ENCODE measurements at regions not wholly inside any gene's neighbourhood (a gene's known extent, or its start where the extent isn't known, plus 50 kb on each side); places are given as distances from the start of the nearest gene placed in this dataset.

DNA sequence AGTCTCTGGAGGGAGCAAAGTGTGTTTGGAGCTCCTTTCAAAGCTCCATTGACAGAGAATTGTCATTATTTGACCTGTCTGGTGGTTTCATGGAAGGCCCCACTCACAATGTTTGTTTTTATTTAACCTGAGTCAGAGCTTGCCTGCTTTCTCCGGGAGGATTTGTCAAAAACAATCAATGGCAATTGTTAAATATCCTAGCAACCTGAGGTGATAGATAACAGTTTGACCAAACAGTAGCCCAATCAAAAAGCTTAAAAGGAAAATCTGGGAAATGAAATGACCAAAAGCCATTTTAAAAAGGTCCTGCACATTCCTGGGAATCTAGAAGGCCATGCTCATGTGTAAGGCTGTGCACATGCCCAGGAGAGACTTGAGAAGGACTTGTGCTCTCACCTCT, 177.2 kb upstream of the POC5 start:
- DNase-seq (ENCODE audit: low spot score), result no peak

DNA sequence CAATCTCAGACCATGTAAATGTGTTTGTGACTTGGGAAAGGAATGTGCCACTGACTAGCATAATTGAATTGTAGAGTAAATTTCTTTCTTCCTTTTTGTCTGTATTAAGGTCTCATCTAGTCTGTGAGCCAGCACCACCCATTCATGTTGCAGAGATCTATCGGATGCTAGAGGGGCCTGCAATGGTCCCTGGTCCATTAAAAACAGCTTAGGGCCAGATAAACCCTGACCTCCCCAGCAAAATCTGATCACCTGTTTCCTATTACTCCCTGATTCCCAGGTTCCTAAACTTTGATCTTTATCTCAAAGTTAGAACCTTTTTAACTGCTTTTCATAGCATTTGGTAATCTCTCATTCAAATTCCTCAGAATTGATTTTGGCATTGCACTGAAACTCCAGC, 174.5 kb upstream of the POC5 start:
- no peak for DNase-seq (ENCODE audit: low spot score)
- 67% methylated on average over 1 of the region's 1 CpG for WGBS
- intact Hi-C loops (cut with DNase I), result no loop called here

More for the DNA sequence above, 177.2 kb upstream of the POC5 start:
- Histone ChIP-seq H3K27me3 (replicated peaks; ENCODE audit: insufficient read depth) (no peaks in the 10 kb centered on the region), H3K27ac (no peak overlapping the region), H3K36me3 (no peaks in the 10 kb centered on the region), H3K9me3 (no peaks in the 10 kb centered on the region), H3K4me3 (no peak overlapping the region), H3K4me1 (replicated peaks) (no peaks in the 10 kb centered on the region)
- no peak for TF ChIP-seq POLR2AphosphoS5 (IDR thresholded peaks at IDR 0.05)
- TF ChIP-seq, protein P1, sequence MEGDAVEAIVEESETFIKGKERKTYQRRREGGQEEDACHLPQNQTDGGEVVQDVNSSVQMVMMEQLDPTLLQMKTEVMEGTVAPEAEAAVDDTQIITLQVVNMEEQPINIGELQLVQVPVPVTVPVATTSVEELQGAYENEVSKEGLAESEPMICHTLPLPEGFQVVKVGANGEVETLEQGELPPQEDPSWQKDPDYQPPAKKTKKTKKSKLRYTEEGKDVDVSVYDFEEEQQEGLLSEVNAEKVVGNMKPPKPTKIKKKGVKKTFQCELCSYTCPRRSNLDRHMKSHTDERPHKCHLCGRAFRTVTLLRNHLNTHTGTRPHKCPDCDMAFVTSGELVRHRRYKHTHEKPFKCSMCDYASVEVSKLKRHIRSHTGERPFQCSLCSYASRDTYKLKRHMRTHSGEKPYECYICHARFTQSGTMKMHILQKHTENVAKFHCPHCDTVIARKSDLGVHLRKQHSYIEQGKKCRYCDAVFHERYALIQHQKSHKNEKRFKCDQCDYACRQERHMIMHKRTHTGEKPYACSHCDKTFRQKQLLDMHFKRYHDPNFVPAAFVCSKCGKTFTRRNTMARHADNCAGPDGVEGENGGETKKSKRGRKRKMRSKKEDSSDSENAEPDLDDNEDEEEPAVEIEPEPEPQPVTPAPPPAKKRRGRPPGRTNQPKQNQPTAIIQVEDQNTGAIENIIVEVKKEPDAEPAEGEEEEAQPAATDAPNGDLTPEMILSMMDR (IDR thresholded peaks at IDR 0.05), result no peak
- TF ChIP-seq POLR2A (IDR thresholded peaks at IDR 0.05), result no peak
- intact Hi-C loops (cut with DNase I), result no loop called here
- 50% methylated on average over 1 of the region's 1 CpG for WGBS

DNA sequence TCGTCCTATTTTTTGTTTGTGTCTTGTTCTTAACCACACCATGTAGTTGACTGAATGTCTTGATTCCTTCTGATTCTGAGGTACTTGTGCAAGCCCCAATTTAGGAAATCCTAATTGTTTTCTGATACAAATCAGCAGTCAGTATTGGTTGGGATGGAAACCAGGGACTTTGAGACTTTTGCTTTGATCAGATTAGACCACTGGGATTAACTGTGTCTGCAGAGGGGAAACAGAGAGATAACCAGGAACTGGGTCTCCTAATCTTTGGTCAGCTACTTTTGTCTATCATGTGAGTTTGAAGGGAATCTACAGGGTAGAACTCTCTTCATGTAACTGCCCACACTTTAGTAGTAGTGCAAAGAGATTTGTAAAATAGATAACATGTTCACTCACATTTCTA, 173.8 kb upstream of the POC5 start:
- 95% methylated on average over 1 of the region's 1 CpG for WGBS
- Histone ChIP-seq H3K27ac (no peak overlapping the region), H3K4me1 (replicated peaks) (no peaks in the 10 kb centered on the region), H3K36me3 (no peaks in the 10 kb centered on the region), H3K27me3 (replicated peaks; ENCODE audit: insufficient read depth) (no peaks in the 10 kb centered on the region), H3K4me3 (no peak overlapping the region), H3K9me3 (no peaks in the 10 kb centered on the region)
- TF ChIP-seq POLR2AphosphoS5 (IDR thresholded peaks at IDR 0.05), result no peak
- TF ChIP-seq, protein P1 (IDR thresholded peaks at IDR 0.05), result no peak
- TF ChIP-seq POLR2A (IDR thresholded peaks at IDR 0.05), result no peak
- DNase-seq (ENCODE audit: low spot score), result no peak
- intact Hi-C loops (cut with DNase I), result no loop called here

More for the DNA sequence above, 174.5 kb upstream of the POC5 start:
- Histone ChIP-seq H3K9me3 (no peaks in the 10 kb centered on the region), H3K4me3 (no peak overlapping the region), H3K4me1 (replicated peaks) (no peaks in the 10 kb centered on the region), H3K27me3 (replicated peaks; ENCODE audit: insufficient read depth) (no peaks in the 10 kb centered on the region), H3K36me3 (no peaks in the 10 kb centered on the region), H3K27ac (no peak overlapping the region)
- TF ChIP-seq, protein P1 (IDR thresholded peaks at IDR 0.05), result no peak
- TF ChIP-seq POLR2A (IDR thresholded peaks at IDR 0.05), result no peak
- TF ChIP-seq POLR2AphosphoS5 (IDR thresholded peaks at IDR 0.05), result no peak

DNA sequence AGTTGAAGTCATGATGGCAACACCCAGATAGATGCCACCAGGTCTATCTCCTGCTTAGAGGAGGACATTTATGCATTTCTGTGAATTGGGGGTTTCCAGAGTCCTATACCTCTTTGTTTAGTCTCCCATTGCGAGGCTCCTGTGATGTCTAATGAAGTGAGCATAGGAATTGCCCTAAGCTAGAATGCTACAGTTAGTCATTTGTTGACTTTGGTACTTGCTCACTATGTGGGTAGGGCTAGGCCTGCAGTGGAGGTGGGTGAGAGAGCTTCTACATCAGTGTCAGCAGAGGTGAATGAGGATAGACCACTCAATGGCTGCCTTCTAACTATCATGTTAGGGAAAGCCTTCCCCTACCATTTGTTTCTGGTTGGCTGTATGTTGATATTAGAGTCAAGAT, 173.3 kb upstream of the POC5 start:
- Histone ChIP-seq H3K27ac (no peak overlapping the region), H3K27me3 (replicated peaks; ENCODE audit: insufficient read depth) (no peaks in the 10 kb centered on the region), H3K36me3 (no peaks in the 10 kb centered on the region), H3K4me1 (replicated peaks) (no peaks in the 10 kb centered on the region), H3K4me3 (no peak overlapping the region), H3K9me3 (no peaks in the 10 kb centered on the region)
- no peak for DNase-seq (ENCODE audit: low spot score)
- TF ChIP-seq POLR2A (IDR thresholded peaks at IDR 0.05) (no peak), POLR2AphosphoS5 (IDR thresholded peaks at IDR 0.05) (no peak)
- intact Hi-C loops (cut with DNase I), result no loop called here
- WGBS, result 71% methylated on average over 1 of the region's 1 CpG

DNA sequence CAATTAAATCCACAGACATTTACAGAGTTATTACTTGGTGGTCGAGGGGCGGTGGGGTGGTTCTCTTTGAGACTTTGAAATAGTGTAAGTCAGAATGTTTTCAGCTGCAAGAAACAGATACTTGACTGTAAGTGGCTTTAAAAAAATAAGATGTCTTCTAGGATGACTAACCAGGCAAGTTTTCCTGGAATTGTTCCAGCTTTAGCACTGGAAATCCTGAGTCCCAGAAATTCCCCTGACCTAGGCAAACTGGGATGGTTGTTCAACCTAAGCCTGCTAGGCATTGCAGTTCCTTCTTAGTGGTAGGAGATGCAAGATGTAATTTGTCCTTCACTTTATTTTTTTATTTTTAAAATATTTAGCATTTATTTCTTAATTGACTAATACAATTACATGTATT, 169.5 kb upstream of the POC5 start:
- TF ChIP-seq, protein P1 (IDR thresholded peaks at IDR 0.05), result no peak
- no peak for TF ChIP-seq POLR2AphosphoS5 (IDR thresholded peaks at IDR 0.05)
- TF ChIP-seq POLR2A (IDR thresholded peaks at IDR 0.05), result no peak
- no peak overlapping the region for H3K4me3 ChIP-seq
- no peaks in the 10 kb centered on the region for H3K27me3 ChIP-seq (replicated peaks; ENCODE audit: insufficient read depth)
- DNase-seq (ENCODE audit: low spot score), result no peak
- H3K27ac ChIP-seq, result no peak overlapping the region
- H3K36me3 ChIP-seq, result no peaks in the 10 kb centered on the region
- no peaks in the 10 kb centered on the region for H3K9me3 ChIP-seq
- no peaks in the 10 kb centered on the region for H3K4me1 ChIP-seq (replicated peaks)
- 38% methylated on average over 2 of the region's 2 CpGs for WGBS
- intact Hi-C loops (cut with DNase I), result no loop called here
